WTC11 (cell line): ENCODE measurements at regions not wholly inside any gene's neighbourhood (a gene's known extent, or its start where the extent isn't known, plus 50 kb on each side); places are given as distances from the start of the nearest gene placed in this dataset.

Source experiments
- ATAC-seq: fragments of 200-7000 bp; cut with Tn5 transposase; 2 replicates; pipeline ENCODE4 v1.10.0; 2021; ENCODE audit warnings: mild to moderate bottlenecking, moderate library complexity
- CTCF ChIA-PET: fragments of 300-600 bp; sonication (Branson Sonifier 250); formaldehyde crosslinking; loops from one replicate; lab custom pipeline; 2021; ENCODE audit warnings: antibody characterized with exemption; lab: Charles Lee
- POLR2A ChIA-PET: fragments of 350-600 bp; sonication (Branson Sonifier 250); formaldehyde crosslinking; loops from one replicate; lab custom pipeline; 2021; ENCODE audit warnings: antibody characterized with exemption; lab: Charles Lee
- DNase-seq: peaks from one replicate; pipeline ENCODE4 v3.0.0; 2021; ENCODE audit warnings: low spot score
- H3K27ac Mint-ChIP-seq: 2 replicates; pipeline ENCODE4 v1.8.0; 2021; ENCODE audit warnings: mixed read lengths
- H3K27me3 Mint-ChIP-seq: 2 replicates; pipeline ENCODE4 v1.8.0; 2021; ENCODE audit warnings: low read depth, mild to moderate bottlenecking, moderate library complexity, mixed read lengths
- H3K36me3 Mint-ChIP-seq: 2 replicates; pipeline ENCODE4 v1.8.0; 2021; ENCODE audit warnings: mixed read lengths
- H3K4me1 Mint-ChIP-seq: 2 replicates; pipeline ENCODE4 v1.8.0; 2022; ENCODE audit warnings: mixed read lengths
- H3K4me3 Mint-ChIP-seq: 2 replicates; pipeline ENCODE4 v1.8.0; 2021; ENCODE audit warnings: mild to moderate bottlenecking, moderate library complexity, mixed read lengths
- H3K9me3 Mint-ChIP-seq: 2 replicates; pipeline ENCODE4 v1.8.0; 2021; ENCODE audit warnings: mixed read lengths
- CREB1 ChIP-seq: sonication (generic); formaldehyde crosslinking; IDR thresholded peaks from 2 replicates; pipeline ENCODE4 v1.8.0; 2023; ENCODE audit warnings: mild to moderate bottlenecking, missing genetic modification reagents
- CREM ChIP-seq: sonication (generic); formaldehyde crosslinking; IDR thresholded peaks from 2 replicates; pipeline ENCODE4 v1.8.1; 2022; ENCODE audit warnings: mild to moderate bottlenecking, missing genetic modification reagents, moderate library complexity
- ELF4 ChIP-seq: sonication (generic); formaldehyde crosslinking; IDR thresholded peaks from 2 replicates; pipeline ENCODE4 v1.8.1; 2022; ENCODE audit warnings: low read depth, mild to moderate bottlenecking, moderate library complexity, missing genetic modification reagents
- GTF2I ChIP-seq: fragments of 250-450 bp; sonication (Bioruptor Pico); conservative IDR thresholded peaks from 2 replicates; pipeline ENCODE4 v1.4.0; 2021; ENCODE audit warnings: mild to moderate bottlenecking
- HMGA2 ChIP-seq: fragments of 250-450 bp; sonication (Bioruptor Pico); IDR thresholded peaks from 2 replicates; pipeline ENCODE4 v1.4.0; 2021; ENCODE audit warnings: mild to moderate bottlenecking, moderate library complexity
- MXD4 ChIP-seq: fragments of 250-450 bp; sonication (Bioruptor Pico); IDR thresholded peaks from 2 replicates; pipeline ENCODE4 v1.8.0; 2021; ENCODE audit warnings: mild to moderate bottlenecking, moderate library complexity, borderline replicate concordance
- NFYB ChIP-seq: sonication (generic); formaldehyde crosslinking; conservative IDR thresholded peaks from 2 replicates; pipeline ENCODE4 v1.8.0; 2022; ENCODE audit warnings: low read depth, missing genetic modification reagents
- RORB ChIP-seq: fragments of 250-450 bp; sonication (Bioruptor Pico); IDR thresholded peaks from 2 replicates; pipeline ENCODE4 v1.9.0; 2021; ENCODE audit warnings: mild to moderate bottlenecking
- SMAD3 ChIP-seq: sonication (generic); formaldehyde crosslinking; IDR thresholded peaks from 2 replicates; pipeline ENCODE4 v1.8.0; 2022; ENCODE audit warnings: missing genetic modification reagents, mild to moderate bottlenecking, borderline replicate concordance
- SMAD4 ChIP-seq: sonication (generic); formaldehyde crosslinking; IDR thresholded peaks from 2 replicates; pipeline ENCODE4 v1.8.0; 2022; ENCODE audit warnings: mild to moderate bottlenecking, missing genetic modification reagents
- TEAD4 ChIP-seq: sonication (generic); formaldehyde crosslinking; IDR thresholded peaks from 2 replicates; pipeline ENCODE4 v1.8.0; 2022; ENCODE audit warnings: mild to moderate bottlenecking, missing genetic modification reagents
- ZBTB21 ChIP-seq: sonication (generic); formaldehyde crosslinking; IDR thresholded peaks from 2 replicates; pipeline ENCODE4 v1.8.1; 2023; ENCODE audit warnings: mild to moderate bottlenecking, missing genetic modification reagents, borderline replicate concordance
- ZNF219 ChIP-seq: sonication (generic); formaldehyde crosslinking; IDR thresholded peaks from 2 replicates; pipeline ENCODE4 v1.8.0; 2023; ENCODE audit warnings: missing genetic modification reagents, mild to moderate bottlenecking, borderline replicate concordance
- ZNF232 ChIP-seq: sonication (generic); formaldehyde crosslinking; IDR thresholded peaks from 2 replicates; pipeline ENCODE4 v1.8.0; 2022; ENCODE audit warnings: mild to moderate bottlenecking, missing genetic modification reagents
- TF ChIP-seq, protein P1 (sequence below): fragments of 250-450 bp; sonication (Bioruptor Pico); IDR thresholded peaks from 2 replicates; pipeline ENCODE4 v1.9.0; 2021; ENCODE audit warnings: moderate library complexity, mild to moderate bottlenecking, inconsistent platforms, borderline replicate concordance
- TF ChIP-seq, protein P2 (sequence below): sonication (generic); formaldehyde crosslinking; conservative IDR thresholded peaks from 2 replicates; pipeline ENCODE4 v1.8.1; 2022; ENCODE audit warnings: mild to moderate bottlenecking, missing genetic modification reagents
- TF ChIP-seq, protein P3 (sequence below): sonication (generic); formaldehyde crosslinking; IDR thresholded peaks from 2 replicates; pipeline ENCODE4 v1.8.0; 2022; ENCODE audit warnings: mild to moderate bottlenecking, missing genetic modification reagents
- TF ChIP-seq, protein P4 (sequence below): sonication (generic); formaldehyde crosslinking; IDR thresholded peaks from 2 replicates; pipeline ENCODE4 v1.8.1; 2022; ENCODE audit warnings: low read depth, mild to moderate bottlenecking, moderate library complexity, missing genetic modification reagents, borderline replicate concordance
- TF ChIP-seq, protein P5 (sequence below): fragments of 250-450 bp; sonication (Bioruptor Pico); IDR thresholded peaks from 2 replicates; pipeline ENCODE4 v1.8.0; 2021; ENCODE audit warnings: mild to moderate bottlenecking
- TF ChIP-seq, protein P6 (sequence below): fragments of 250-450 bp; sonication (Bioruptor Pico); IDR thresholded peaks from 2 replicates; pipeline ENCODE4 v1.9.0; 2021; ENCODE audit warnings: mild to moderate bottlenecking

DNA sequence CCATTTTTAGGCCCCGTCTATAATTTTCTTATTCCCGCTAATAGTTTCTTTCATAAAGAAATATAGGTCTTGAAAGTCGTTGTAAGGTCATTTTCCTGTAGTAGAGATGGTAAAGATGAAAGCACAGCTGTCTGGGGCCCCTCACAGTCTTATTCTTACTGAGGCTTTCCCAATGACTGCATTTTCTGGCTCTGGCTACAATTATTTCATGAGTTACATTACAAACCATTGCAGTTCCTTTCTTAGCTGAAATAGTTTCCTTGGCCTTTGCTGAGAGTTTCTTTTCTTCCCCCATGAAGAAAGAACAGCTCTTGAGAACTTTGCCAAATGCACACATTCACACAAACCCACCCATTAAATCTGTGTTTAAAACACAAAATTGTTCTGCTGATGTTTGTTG lies 113.0 kb downstream of the DYRK2 start:
- Mint-ChIP-seq H3K36me3 (peaks cover 4% of the 10 kb centered on the region; the same call in 1 of the 2 replicates), H3K9me3 (peaks cover 14% of the 10 kb centered on the region), H3K27me3 (no peaks in the 10 kb centered on the region), H3K27ac (no peak overlapping the region), H3K4me1 (peaks cover 19% of the 10 kb centered on the region), H3K4me3 (no peak overlapping the region)
- TF ChIP-seq TEAD4 (CRISPR knock-in tag) (no peak), SMAD4 (CRISPR knock-in tag) (no peak), NFYB (CRISPR knock-in tag) (no peak), GTF2I (no peak), SMAD3 (CRISPR knock-in tag) (no peak), ELF4 (no peak), CREB1 (no peak), RORB (CRISPR knock-in tag) (no peak), CREM (CRISPR knock-in tag) (no peak), ZBTB21 (CRISPR knock-in tag) (no peak), MXD4 (CRISPR knock-in tag) (no peak), ZNF219 (no peak)
- TF ChIP-seq, protein P1, sequence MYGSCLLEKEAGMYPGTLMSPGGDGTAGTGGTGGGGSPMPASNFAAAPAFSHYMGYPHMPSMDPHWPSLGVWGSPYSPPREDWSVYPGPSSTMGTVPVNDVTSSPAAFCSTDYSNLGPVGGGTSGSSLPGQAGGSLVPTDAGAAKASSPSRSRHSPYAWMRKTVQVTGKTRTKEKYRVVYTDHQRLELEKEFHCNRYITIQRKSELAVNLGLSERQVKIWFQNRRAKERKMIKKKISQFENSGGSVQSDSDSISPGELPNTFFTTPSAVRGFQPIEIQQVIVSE (CRISPR knock-in tag) = no peak
- TF ChIP-seq, protein P2, sequence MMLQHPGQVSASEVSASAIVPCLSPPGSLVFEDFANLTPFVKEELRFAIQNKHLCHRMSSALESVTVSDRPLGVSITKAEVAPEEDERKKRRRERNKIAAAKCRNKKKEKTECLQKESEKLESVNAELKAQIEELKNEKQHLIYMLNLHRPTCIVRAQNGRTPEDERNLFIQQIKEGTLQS (CRISPR knock-in tag) = no peak
- TF ChIP-seq, protein P3, sequence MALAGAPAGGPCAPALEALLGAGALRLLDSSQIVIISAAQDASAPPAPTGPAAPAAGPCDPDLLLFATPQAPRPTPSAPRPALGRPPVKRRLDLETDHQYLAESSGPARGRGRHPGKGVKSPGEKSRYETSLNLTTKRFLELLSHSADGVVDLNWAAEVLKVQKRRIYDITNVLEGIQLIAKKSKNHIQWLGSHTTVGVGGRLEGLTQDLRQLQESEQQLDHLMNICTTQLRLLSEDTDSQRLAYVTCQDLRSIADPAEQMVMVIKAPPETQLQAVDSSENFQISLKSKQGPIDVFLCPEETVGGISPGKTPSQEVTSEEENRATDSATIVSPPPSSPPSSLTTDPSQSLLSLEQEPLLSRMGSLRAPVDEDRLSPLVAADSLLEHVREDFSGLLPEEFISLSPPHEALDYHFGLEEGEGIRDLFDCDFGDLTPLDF (CRISPR knock-in tag) = no peak
- TF ChIP-seq, protein P4, sequence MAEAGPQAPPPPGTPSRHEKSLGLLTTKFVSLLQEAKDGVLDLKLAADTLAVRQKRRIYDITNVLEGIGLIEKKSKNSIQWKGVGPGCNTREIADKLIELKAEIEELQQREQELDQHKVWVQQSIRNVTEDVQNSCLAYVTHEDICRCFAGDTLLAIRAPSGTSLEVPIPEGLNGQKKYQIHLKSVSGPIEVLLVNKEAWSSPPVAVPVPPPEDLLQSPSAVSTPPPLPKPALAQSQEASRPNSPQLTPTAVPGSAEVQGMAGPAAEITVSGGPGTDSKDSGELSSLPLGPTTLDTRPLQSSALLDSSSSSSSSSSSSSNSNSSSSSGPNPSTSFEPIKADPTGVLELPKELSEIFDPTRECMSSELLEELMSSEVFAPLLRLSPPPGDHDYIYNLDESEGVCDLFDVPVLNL (CRISPR knock-in tag) = no peak
- TF ChIP-seq, protein P5, sequence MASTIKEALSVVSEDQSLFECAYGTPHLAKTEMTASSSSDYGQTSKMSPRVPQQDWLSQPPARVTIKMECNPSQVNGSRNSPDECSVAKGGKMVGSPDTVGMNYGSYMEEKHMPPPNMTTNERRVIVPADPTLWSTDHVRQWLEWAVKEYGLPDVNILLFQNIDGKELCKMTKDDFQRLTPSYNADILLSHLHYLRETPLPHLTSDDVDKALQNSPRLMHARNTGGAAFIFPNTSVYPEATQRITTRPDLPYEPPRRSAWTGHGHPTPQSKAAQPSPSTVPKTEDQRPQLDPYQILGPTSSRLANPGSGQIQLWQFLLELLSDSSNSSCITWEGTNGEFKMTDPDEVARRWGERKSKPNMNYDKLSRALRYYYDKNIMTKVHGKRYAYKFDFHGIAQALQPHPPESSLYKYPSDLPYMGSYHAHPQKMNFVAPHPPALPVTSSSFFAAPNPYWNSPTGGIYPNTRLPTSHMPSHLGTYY (CRISPR knock-in tag) = no peak
- no peak for ATAC-seq
- CTCF ChIA-PET = no interaction called here
- POLR2A ChIA-PET = no interaction called here
- DNase-seq = no peak

DNA sequence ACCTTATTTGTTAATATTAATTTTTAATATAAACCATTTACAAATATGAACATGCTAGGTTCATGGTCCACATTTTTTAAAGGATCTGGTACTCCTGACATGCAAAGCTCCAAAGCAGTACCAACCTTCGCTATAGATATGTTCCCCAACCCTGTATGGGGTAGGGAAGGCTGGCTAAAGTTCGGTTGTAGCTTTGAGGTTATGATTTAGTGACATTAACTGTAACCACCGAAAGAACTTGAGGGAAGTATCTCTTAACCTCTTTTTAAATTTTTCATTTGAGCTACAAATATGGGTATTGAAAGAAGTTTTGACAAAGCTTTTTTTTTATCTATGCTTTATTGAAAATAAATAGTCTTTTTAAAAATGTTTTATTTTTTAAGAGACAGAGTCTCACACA lies 115.5 kb downstream of the DYRK2 start:
- H3K4me3 Mint-ChIP-seq = no peak overlapping the region
- POLR2A ChIA-PET = no interaction called here
- TF ChIP-seq, protein P6, sequence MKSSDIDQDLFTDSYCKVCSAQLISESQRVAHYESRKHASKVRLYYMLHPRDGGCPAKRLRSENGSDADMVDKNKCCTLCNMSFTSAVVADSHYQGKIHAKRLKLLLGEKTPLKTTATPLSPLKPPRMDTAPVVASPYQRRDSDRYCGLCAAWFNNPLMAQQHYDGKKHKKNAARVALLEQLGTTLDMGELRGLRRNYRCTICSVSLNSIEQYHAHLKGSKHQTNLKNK = no peak
- TF ChIP-seq ZNF232 = no peak
- no peak for TF ChIP-seq HMGA2
- TF ChIP-seq, all 79 proteins: peak for 0
- H3K27me3 Mint-ChIP-seq = no peaks in the 10 kb centered on the region
- ATAC-seq (no peak), DNase-seq (no peak)
- H3K36me3 Mint-ChIP-seq = peaks cover 4% of the 10 kb centered on the region; the same call in 1 of the 2 replicates
- H3K9me3 Mint-ChIP-seq = peaks cover 14% of the 10 kb centered on the region
- no peak overlapping the region for H3K27ac Mint-ChIP-seq
- CTCF ChIA-PET = no interaction called here
- H3K4me1 Mint-ChIP-seq = peaks cover 11% of the 10 kb centered on the region; the same call in 1 of the 2 replicates
